GM12865 (cell line): ENCODE measurements at regions not wholly inside any gene's neighbourhood (a gene's known extent, or its start where the extent isn't known, plus 50 kb on each side); places are given as distances from the start of the nearest gene placed in this dataset.

Experiments
- DNase-seq: peaks from one replicate; pipeline ENCODE4 v3.0.0; 2010; ENCODE audit warnings: low read depth
- H3K4me3 ChIP-seq: 2 replicates; pipeline ENCODE4 v1.5.1; 2011; ENCODE audit warnings: mild to moderate bottlenecking, low read depth, low read length, control low read depth
- TF ChIP-seq, protein P1 (sequence below): IDR thresholded peaks from 2 replicates; pipeline ENCODE4 v1.5.1; 2011; ENCODE audit warnings: low read length, control low read depth, low read depth, inconsistent platforms; ENCODE audit not compliant: insufficient read depth; ENCODE audit errors: missing control alignments

DNA sequence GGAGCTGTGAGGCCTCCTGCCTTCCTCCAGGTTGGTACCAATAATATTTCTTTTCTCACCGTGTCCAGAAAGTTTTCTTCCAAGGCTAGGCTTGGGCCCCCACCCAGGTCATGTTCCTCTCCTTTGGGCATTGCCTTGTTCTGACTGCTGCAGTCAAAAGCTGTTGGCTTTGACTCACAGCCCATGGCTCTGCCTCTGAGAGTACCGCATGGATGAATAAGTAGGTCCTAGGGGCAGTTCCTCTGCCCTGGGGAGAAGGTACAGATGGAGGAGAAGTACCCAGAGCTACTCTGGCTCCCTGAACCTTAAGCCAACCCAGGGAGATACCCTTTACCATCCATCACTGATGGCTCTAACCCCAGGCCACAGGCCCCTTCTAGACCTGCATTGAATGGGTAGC is 115.0 kb downstream of the NAV1 start:
- no peak for DNase-seq
- H3K4me3 ChIP-seq = no peak overlapping the region
- TF ChIP-seq, protein P1, sequence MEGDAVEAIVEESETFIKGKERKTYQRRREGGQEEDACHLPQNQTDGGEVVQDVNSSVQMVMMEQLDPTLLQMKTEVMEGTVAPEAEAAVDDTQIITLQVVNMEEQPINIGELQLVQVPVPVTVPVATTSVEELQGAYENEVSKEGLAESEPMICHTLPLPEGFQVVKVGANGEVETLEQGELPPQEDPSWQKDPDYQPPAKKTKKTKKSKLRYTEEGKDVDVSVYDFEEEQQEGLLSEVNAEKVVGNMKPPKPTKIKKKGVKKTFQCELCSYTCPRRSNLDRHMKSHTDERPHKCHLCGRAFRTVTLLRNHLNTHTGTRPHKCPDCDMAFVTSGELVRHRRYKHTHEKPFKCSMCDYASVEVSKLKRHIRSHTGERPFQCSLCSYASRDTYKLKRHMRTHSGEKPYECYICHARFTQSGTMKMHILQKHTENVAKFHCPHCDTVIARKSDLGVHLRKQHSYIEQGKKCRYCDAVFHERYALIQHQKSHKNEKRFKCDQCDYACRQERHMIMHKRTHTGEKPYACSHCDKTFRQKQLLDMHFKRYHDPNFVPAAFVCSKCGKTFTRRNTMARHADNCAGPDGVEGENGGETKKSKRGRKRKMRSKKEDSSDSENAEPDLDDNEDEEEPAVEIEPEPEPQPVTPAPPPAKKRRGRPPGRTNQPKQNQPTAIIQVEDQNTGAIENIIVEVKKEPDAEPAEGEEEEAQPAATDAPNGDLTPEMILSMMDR = no peak

DNA sequence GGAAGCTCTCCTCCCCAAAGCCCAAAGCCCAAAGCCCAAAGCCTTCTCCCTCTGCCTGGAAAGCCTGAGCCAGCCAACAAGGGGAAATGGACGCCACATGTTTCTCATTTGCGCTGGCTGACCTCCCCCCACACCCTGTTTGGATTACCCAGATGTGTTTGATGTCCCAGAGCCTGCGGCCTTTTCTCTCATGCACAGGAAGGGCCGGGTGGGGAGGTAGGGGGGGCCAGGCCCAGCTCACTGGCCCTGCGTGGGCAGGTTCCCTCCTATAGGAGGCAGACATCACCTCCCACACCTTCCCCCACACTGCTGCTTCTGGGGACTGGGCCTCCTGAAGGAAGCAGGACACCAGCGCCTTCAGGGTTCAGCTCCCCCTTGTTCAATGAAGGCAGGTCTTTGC is 116.3 kb downstream of the NAV1 start:
- no peak for DNase-seq
- TF ChIP-seq, protein P1 = no peak
- H3K4me3 ChIP-seq = no peak overlapping the region

DNA sequence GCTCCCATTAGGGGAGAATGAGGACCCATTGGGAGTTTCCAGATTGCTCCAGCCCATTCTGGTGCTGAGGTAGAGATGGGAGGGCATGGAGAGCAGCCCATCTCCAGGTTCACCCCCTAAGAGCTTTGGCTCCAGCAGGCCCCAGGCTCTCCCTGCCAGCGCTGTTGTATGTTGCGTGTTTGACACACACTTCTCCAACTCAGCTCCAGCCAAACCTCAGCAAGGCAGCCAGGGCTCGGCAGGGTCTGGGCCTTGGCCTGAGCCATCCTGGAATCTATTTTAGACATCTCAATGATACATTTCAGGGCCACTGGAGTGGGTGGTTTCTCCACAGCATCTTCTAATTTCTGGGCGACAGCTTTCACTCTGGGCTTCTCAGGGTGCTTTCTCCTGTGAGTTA is 117.0 kb downstream of the NAV1 start:
- no peak for DNase-seq
- TF ChIP-seq, protein P1 = no peak
- H3K4me3 ChIP-seq = no peak overlapping the region

DNA sequence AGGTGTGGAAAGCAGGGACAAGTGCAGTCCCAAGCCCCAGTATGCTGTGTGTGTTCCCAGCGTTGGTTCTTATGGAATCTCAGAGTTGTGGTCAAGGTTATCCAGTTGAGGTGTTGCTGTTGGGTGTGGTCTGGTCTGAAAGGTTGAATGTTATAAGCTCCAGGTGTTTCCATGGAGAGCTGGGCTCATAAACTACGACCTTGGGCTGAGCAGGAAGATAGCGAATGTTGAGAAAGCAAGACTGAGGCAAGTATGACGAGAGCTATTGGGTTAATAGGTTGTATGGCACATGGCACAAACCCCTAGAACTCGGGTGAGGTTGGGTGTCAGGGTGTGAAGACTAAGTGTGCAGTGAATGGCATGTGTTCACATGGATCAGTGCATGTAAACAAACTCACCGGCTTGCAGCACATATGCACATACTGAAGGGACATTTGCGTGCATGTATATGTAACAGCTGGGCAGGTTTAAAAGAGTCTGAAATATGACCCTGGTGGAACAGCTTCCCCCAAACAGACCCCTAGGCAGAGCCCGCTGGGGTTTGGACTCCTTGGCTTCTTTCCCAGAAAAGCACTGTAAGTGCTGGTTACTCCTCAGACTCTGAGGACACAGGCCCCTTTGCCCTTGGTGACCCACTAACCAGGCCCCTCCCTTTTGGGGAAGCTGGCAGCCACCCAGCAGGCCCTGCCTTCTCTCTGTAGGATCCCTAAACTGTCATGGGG is 117.5 kb downstream of the NAV1 start:
- no peak for DNase-seq

DNA sequence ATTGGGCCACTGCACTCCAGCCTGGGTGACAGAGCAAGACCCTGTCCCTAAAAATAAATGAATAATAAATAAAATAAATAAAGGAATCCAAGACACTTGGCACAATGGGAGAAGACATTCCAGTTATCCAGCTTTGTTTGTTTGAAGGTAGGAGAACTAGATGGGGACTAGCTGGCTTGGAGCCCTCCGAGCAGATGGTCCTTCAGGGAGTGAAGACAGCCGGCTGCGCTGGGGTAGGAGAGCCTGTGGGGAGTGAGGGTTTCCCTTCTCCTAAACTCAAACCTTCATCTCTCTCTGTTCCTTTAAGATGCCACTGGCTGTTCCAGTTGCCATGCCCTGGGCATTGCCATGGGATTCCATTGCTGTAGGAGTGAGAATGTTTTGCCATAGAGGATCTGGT is 120.6 kb downstream of the NAV1 start:
- TF ChIP-seq, protein P1 = no peak
- H3K4me3 ChIP-seq = no peak overlapping the region
- no peak for DNase-seq

More for the DNA sequence above, 117.5 kb downstream of the NAV1 start:
- no peak overlapping the region for H3K4me3 ChIP-seq
- TF ChIP-seq, protein P1 = no peak

DNA sequence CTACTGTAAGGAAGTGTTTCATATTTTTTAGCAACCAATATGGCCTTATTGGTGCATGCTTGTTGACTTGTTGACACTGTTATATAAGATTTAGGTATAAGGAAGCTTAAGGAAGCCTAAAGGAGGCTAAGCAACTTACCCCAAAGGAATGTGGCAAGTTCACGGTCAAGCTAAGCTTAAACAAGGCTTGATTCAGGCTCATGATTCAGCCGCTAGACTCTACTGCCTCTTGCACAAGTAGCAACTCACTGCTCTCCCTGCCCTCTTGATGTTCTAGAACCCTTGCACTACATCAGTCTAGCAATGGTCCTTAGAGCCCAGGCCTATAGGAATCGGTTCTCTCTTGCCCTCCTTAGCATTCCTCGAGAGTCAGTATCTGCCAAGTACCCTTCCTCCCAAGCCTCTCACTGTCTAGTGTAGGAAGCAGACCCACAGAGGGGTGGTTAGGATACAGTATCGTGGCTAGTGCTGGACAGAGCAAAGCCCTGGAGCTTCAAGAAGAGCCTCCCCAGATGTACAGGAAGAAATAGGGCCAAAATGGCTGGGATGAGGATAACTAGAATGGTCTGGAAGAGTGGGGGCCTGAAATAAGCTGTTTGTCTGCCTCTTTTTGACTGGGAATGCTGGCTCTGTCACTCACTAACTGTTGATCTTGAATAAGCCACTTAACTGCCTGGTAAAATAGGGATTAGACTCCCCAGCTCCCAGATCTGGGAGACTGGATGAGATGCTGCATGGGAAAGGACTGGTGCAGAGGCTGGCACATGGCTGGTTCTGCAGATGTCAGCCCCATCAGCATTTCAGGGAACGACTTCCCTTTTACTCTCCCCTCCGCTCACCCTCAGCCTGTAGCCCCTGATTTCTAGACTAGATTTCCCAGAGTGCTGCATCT is 122.2 kb downstream of the NAV1 start:
- TF ChIP-seq, protein P1 = no peak
- H3K4me3 ChIP-seq = no peak overlapping the region
- no peak for DNase-seq
